ENCODE measurements at regions not wholly inside any gene's neighbourhood (a gene's known extent, or its start where the extent isn't known, plus 50 kb on each side); places are given as distances from the start of the nearest gene placed in this dataset.

DNA sequence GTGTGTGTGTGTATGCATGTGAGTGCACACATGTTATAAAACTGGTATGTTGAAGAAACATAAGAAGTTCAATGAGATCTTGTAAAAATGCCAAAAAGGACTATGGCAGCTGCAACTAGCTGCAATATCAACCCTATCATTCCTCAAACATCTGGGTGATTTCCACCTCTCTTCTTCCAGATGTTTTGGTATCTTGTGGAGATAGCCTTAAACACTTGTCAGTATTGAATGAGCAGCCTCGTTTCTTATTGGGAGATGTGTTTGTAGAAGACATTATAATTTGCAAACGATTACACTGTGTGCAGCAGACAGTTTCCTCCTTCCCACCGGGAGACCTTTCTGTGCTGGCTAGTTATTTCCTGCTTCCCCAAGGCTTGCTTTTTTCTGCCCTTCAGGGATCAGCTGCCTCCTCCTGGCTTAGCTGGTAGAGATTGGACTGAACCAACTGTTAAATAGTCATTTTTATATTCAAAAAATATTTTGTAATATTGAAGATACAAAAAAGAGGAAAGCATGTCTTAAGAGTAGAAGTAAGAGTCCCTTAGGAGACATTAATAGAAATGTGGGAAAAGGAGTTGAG is 168.4 kb upstream of the MPDZ start:
- Histone ChIP-seq H3K27ac (no peak overlapping the region), H3K27me3 (no peaks in the 10 kb centered on the region), H3K9me3 (no peaks in the 10 kb centered on the region), H3K4me1 (peaks cover 5% of the 10 kb centered on the region), H3K4me3 (no peak overlapping the region), H3K36me3 (no peaks in the 10 kb centered on the region)
- no peak for DNase-seq (ENCODE audit: extremely low spot score in 2 of 2)
- intact Hi-C loops (cut with DNase I), result loop anchor here (10.0 kb wide), 1 partner anchor 897 kb away; no protein-coding TSS in a partner anchor
- TF ChIP-seq, protein P1, sequence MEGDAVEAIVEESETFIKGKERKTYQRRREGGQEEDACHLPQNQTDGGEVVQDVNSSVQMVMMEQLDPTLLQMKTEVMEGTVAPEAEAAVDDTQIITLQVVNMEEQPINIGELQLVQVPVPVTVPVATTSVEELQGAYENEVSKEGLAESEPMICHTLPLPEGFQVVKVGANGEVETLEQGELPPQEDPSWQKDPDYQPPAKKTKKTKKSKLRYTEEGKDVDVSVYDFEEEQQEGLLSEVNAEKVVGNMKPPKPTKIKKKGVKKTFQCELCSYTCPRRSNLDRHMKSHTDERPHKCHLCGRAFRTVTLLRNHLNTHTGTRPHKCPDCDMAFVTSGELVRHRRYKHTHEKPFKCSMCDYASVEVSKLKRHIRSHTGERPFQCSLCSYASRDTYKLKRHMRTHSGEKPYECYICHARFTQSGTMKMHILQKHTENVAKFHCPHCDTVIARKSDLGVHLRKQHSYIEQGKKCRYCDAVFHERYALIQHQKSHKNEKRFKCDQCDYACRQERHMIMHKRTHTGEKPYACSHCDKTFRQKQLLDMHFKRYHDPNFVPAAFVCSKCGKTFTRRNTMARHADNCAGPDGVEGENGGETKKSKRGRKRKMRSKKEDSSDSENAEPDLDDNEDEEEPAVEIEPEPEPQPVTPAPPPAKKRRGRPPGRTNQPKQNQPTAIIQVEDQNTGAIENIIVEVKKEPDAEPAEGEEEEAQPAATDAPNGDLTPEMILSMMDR (IDR thresholded peaks at IDR 0.05), result no peak
- TF ChIP-seq POLR2AphosphoS5 (IDR thresholded peaks at IDR 0.05; ENCODE audit: insufficient read depth in 1 of 2, low read depth in 1 of 2), result no peak

DNA sequence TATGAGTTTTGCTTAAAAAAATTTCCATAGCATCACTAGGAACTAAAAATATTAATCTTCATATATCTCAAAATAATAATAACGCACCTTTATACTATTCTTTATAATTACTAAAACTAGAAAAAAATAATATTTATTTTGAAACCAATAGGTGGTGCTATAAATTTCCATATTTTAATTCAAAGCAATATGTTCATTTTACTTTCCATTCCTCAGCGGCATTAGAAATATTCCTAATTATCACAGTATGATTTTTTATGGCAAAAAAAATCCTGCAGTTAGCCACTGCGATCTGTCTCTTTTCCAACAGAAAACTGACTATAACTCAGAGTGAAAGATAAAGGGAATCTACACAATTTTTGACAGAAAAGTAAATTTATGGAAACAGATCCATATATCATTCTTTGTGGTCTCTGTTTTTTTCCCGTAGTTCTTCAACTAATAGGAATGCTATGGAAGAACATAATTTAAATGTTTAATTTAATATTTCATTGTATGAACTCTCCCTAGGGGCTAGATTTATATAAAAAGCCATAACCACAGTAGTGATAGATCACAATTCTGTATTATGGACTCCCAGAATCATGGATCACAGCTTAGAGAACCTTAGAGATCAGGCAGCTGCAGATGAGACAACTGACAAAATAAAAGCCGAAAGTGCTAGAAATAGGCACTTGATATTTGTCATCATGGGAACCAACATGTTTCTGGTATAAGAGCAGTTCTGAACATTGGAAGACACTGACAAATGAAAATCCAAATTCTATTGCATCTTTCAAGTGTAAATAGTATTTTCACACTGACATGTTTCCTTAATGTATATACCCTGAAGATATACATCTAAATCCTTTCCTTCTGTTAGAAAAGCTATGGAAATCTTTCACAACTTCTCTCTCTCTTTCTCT is 167.7 kb upstream of the MPDZ start:
- Histone ChIP-seq H3K9me3 (no peaks in the 10 kb centered on the region), H3K27me3 (no peaks in the 10 kb centered on the region), H3K36me3 (no peaks in the 10 kb centered on the region), H3K4me1 (peaks cover 5% of the 10 kb centered on the region), H3K4me3 (peak overlapping the region in 1 of 2 donors; percentile 11), H3K27ac (no peak overlapping the region)
- intact Hi-C loops (cut with DNase I), result loop anchor here (10.0 kb wide), 1 partner anchor 898 kb away; no protein-coding TSS in a partner anchor
- DNase-seq (ENCODE audit: extremely low spot score in 2 of 2), result no peak
- TF ChIP-seq, protein P1 (IDR thresholded peaks at IDR 0.05), result peak in 1 of 3 experiments; percentile 18
- no peak for TF ChIP-seq POLR2A (IDR thresholded peaks at IDR 0.05)
- no peak for TF ChIP-seq POLR2AphosphoS5 (IDR thresholded peaks at IDR 0.05; ENCODE audit: insufficient read depth in 1 of 2, low read depth in 1 of 2)

DNA sequence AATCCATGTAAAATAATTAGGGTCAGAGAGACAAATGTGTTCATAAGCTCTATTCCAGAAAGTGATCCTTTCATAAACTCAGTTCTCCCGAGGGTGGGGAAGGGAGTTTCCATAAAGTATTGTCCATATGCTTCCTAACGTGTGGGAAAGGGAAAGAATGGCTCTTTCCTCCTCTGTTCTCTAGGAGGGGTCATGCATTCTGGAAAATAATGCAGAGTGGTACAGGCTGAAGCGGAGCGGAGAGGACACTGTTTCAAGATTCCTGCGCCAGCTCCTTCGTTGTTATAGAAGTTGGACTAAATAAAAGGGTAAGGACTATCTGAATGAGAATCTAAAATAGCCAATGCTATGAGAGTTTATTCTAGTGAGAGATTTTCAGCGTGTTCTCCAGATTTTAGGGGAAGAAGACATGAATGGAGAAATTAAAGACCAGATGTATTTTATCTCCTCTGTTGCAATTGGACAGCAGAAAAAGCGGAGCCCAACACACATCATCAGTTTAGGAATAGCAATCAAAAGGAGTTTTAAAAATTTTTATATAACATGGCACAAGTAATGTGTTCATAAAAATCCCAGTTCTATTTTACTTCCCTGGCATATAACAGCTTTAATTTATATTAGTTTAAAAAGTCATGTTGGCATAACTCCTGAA is 166.9 kb upstream of the MPDZ start:
- H3K27me3 ChIP-seq, result no peaks in the 10 kb centered on the region
- intact Hi-C loops (cut with DNase I), result loop anchor here (10.0 kb wide), 1 partner anchor 898 kb away; no protein-coding TSS in a partner anchor
- DNase-seq (ENCODE audit: extremely low spot score in 2 of 2), result no peak
- peaks cover 5% of the 10 kb centered on the region for H3K4me1 ChIP-seq
- no peak overlapping the region for H3K4me3 ChIP-seq
- H3K36me3 ChIP-seq, result no peaks in the 10 kb centered on the region
- H3K9me3 ChIP-seq, result no peaks in the 10 kb centered on the region
- TF ChIP-seq POLR2AphosphoS5 (IDR thresholded peaks at IDR 0.05; ENCODE audit: insufficient read depth in 1 of 2, low read depth in 1 of 2), result no peak
- TF ChIP-seq, protein P1 (IDR thresholded peaks at IDR 0.05), result no peak
- no peak overlapping the region for H3K27ac ChIP-seq

DNA sequence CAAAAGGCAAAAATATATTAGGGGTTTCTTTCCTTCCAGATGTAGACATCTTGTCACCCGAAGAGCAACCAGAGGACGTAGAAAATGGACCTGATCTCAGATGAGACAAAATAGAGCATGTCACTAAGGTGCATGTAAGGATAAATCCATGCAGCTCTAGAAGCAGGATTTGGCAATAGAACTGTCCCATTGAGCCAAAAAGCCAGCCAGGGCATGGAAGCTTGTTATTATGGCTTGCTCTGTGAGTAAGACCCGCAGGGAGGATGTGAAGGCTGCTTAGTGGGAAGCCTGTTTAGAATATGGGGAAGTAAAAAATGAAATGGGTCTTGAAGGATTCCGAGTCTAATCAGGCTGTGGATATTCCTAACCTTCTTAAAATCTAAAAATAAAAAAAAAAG is 165.6 kb upstream of the MPDZ start:
- no peak for TF ChIP-seq POLR2AphosphoS5 (IDR thresholded peaks at IDR 0.05; ENCODE audit: insufficient read depth in 1 of 2, low read depth in 1 of 2)
- TF ChIP-seq POLR2A (IDR thresholded peaks at IDR 0.05), result no peak
- TF ChIP-seq, protein P1 (IDR thresholded peaks at IDR 0.05), result no peak
- Histone ChIP-seq H3K27me3 (no peaks in the 10 kb centered on the region), H3K36me3 (no peaks in the 10 kb centered on the region), H3K9me3 (no peaks in the 10 kb centered on the region), H3K27ac (no peak overlapping the region), H3K4me3 (no peak overlapping the region), H3K4me1 (peaks cover 5% of the 10 kb centered on the region)
- DNase-seq (ENCODE audit: extremely low spot score in 2 of 2), result no peak
- intact Hi-C loops (cut with DNase I), result loop anchor here (10.0 kb wide), 1 partner anchor 900 kb away; no protein-coding TSS in a partner anchor

All from vagina (tissue), 2 donors.